Cardiac muscle cell (in vitro differentiated cells and primary cell): ENCODE measurements at regions not wholly inside any gene's neighbourhood (a gene's known extent, or its start where the extent isn't known, plus 50 kb on each side); places are given as distances from the start of the nearest gene placed in this dataset.

Experiments
- DNase-seq, 2 donors: peaks; one replicate each; pipeline versions ENCODE4 v3.0.0 to v3.0.0-alpha.2; 2010 to 2017; ENCODE audit warnings: low read depth in 1 of 2, low spot score in 1 of 2
- H3K27ac ChIP-seq: fragments of 200-600 bp; sonication (generic); 2 replicates; pipeline ENCODE4 v1.5.1; 2016
- H3K27me3 ChIP-seq: fragments of 200-600 bp; sonication (generic); 2 replicates; pipeline ENCODE4 v1.6.0; 2016; ENCODE audit warnings: control low read depth
- H3K36me3 ChIP-seq: fragments of 200-600 bp; sonication (generic); 2 replicates; pipeline ENCODE4 v1.5.1; 2016; ENCODE audit warnings: control low read depth
- H3K4me1 ChIP-seq: fragments of 200-600 bp; sonication (generic); 2 replicates; pipeline ENCODE4 v1.8.1; 2017; ENCODE audit warnings: low read depth, mild to moderate bottlenecking, mixed run types
- H3K4me3 ChIP-seq: fragments of 200-600 bp; sonication (generic); 2 replicates; pipeline ENCODE4 v1.5.1; 2016; ENCODE audit warnings: mild to moderate bottlenecking
- H3K9me3 ChIP-seq: fragments of 200-600 bp; sonication (generic); 2 replicates; pipeline ENCODE4 v1.5.1; 2017; ENCODE audit warnings: low read depth, mild to moderate bottlenecking, control low read depth
- CTCF ChIP-seq: IDR thresholded peaks from 2 replicates; pipeline ENCODE4 v1.5.1; 2012; ENCODE audit warnings: low read depth, mild to moderate bottlenecking, low read length

- no peak for DNase-seq
- Histone ChIP-seq H3K9me3 (no peaks in the 10 kb centered on the region), H3K4me3 (no peak overlapping the region), H3K27me3 (no peaks in the 10 kb centered on the region), H3K36me3 (no peaks in the 10 kb centered on the region), H3K4me1 (no peaks in the 10 kb centered on the region), H3K27ac (no peak overlapping the region)
- TF ChIP-seq CTCF: no peak
Observed at GRCh38 chr5:3534997-3535396, 60.6 kb upstream of the IRX1 start.

DNA sequence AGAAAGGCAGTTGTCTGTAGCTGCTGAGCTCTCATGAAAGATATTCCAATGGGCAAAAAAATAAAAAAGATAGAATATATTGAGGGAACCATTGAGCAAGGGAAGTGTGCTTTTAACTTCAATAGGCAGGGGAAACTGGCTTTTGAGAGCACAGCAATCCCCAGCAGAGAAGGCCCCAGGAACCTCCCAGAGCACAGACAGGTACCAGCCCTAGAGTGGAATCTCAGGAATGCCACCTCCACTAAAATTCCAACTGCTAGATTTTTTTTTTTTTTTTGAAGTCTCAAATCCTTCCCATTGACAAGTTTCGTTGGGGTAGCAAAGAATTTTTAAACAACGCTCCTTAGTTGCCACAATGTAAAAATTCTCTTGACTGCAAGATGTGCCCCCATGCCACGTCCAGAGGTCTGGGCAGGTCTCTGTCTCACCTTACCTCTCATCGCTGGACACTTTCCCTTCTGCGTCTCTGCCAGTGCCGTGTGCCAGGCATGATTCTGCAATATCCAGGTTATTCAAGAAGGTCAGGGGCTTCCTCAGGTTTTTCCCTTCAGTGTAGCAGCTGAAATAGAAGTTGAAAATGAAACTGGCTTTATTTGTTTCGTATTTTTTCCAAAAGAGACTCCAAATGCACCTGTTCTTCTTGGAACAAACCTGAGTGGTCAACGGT is 64.2 kb upstream of the IRX1 start:
- Histone ChIP-seq H3K4me1 (no peaks in the 10 kb centered on the region), H3K27me3 (no peaks in the 10 kb centered on the region), H3K27ac (no peak overlapping the region), H3K9me3 (no peaks in the 10 kb centered on the region), H3K36me3 (no peaks in the 10 kb centered on the region), H3K4me3 (no peak overlapping the region)
- peak in 1 of 2 donors; percentile 30 for DNase-seq
- TF ChIP-seq CTCF: no peak

DNA sequence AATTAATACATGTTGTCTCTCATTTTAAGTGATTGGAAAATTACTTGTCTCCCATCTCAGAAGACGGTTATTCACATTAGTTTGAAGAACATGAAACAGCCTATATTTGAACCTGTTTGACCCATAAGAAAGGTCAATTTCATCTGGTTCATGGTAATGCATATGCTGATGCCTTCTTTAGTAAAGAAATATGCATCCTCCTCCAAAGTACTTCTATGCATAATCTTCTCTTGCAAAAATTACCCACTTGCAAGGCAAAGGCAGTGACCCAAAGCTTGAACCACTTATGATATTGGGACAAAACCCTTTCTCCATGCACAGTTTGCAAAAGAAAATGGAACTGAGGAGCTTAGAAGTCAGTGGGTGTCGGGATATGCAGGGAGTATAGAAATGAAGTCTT is 65.4 kb upstream of the IRX1 start:
- Histone ChIP-seq H3K9me3 (no peaks in the 10 kb centered on the region), H3K36me3 (no peaks in the 10 kb centered on the region), H3K4me1 (no peaks in the 10 kb centered on the region), H3K4me3 (no peak overlapping the region), H3K27me3 (no peaks in the 10 kb centered on the region), H3K27ac (no peak overlapping the region)
- no peak for DNase-seq
- no peak for TF ChIP-seq CTCF

- DNase-seq: no peak
- Histone ChIP-seq H3K4me3 (no peak overlapping the region), H3K9me3 (no peaks in the 10 kb centered on the region), H3K27me3 (no peaks in the 10 kb centered on the region), H3K36me3 (no peaks in the 10 kb centered on the region), H3K27ac (no peak overlapping the region), H3K4me1 (no peaks in the 10 kb centered on the region)
- TF ChIP-seq CTCF: no peak
Observed at GRCh38 chr5:3526551-3527185, 69.0 kb upstream of the IRX1 start.

DNA sequence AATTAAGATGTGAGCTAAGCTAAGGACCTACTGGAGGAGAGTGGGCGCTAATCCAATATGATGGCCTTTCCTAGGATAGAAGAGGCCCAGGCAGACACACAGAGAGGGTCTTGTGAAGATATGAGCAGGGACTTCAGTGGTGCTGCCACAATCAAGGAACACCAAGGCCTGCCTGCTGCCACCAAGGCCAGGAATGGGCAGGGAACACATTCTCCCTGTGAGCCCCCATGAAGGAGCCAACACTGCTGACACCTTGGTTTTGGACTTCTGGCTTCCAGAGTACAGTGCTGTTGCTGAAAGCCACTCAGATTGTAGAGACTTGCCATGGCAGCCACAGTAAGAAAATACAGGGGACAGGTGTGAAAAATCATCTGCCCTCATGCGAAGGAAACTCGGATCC is 73.1 kb upstream of the IRX1 start:
- no peak for TF ChIP-seq CTCF
- Histone ChIP-seq H3K4me1 (no peaks in the 10 kb centered on the region), H3K36me3 (no peaks in the 10 kb centered on the region), H3K27ac (no peak overlapping the region), H3K9me3 (no peaks in the 10 kb centered on the region), H3K27me3 (no peaks in the 10 kb centered on the region), H3K4me3 (no peak overlapping the region)
- no peak for DNase-seq
